GM23338 (cell line): ENCODE measurements at regions not wholly inside any gene's neighbourhood (a gene's known extent, or its start where the extent isn't known, plus 50 kb on each side); places are given as distances from the start of the nearest gene placed in this dataset.

Source experiments
- ATAC-seq: fragments of 200-7000 bp; cut with Tn5 transposase; 3 replicates; pipeline ENCODE4 v1.9.1; 2020
- DNase-seq: peaks from one replicate; pipeline ENCODE4 v3.0.0-alpha.2; 2015; ENCODE audit warnings: low spot score
- H2AFZ ChIP-seq: fragments of 200-600 bp; sonication (generic); 2 replicates; pipeline ENCODE4 v1.8.0; 2016; ENCODE audit warnings: antibody characterized with exemption, mild to moderate bottlenecking, moderate library complexity
- H3F3A ChIP-seq: fragments of 200-600 bp; sonication (generic); replicated peaks from 2 replicates; pipeline ENCODE4 v1.8.0; 2017; ENCODE audit warnings: antibody characterized with exemption, mixed run types, low read depth
- H3K27ac ChIP-seq: fragments of 200-600 bp; sonication (generic); 2 replicates; pipeline ENCODE4 v1.6.1; 2016; ENCODE audit warnings: low read depth
- H3K27me3 ChIP-seq: fragments of 200-600 bp; sonication (generic); 2 replicates; pipeline ENCODE4 v1.8.0; 2016; ENCODE audit warnings: mild to moderate bottlenecking, mixed run types, moderate library complexity; ENCODE audit not compliant: insufficient read depth
- H3K36me3 ChIP-seq: fragments of 200-600 bp; sonication (generic); 2 replicates; pipeline ENCODE4 v1.8.0; 2016; ENCODE audit warnings: mild to moderate bottlenecking; ENCODE audit not compliant: insufficient read depth
- H3K4me1 ChIP-seq: fragments of 200-600 bp; sonication (generic); 2 replicates; pipeline ENCODE4 v1.8.0; 2016; ENCODE audit warnings: mild to moderate bottlenecking, moderate library complexity; ENCODE audit not compliant: insufficient read depth
- H3K4me2 ChIP-seq: fragments of 200-600 bp; sonication (generic); 2 replicates; pipeline ENCODE4 v1.7.1; 2017; ENCODE audit warnings: mixed run types
- H3K4me3 ChIP-seq: fragments of 200-600 bp; sonication (generic); 2 replicates; pipeline ENCODE4 v1.6.1; 2016; ENCODE audit warnings: mixed run types
- H3K79me2 ChIP-seq: fragments of 200-600 bp; sonication (generic); replicated peaks from 2 replicates; pipeline ENCODE4 v1.8.0; 2017; ENCODE audit warnings: mild to moderate bottlenecking; ENCODE audit not compliant: insufficient read depth
- H3K9me2 ChIP-seq: fragments of 200-600 bp; sonication (generic); 2 replicates; pipeline ENCODE4 v1.8.0; 2017; ENCODE audit not compliant: insufficient read depth
- H4K20me1 ChIP-seq: fragments of 200-600 bp; sonication (generic); replicated peaks from 2 replicates; pipeline ENCODE4 v1.8.0; 2017; ENCODE audit warnings: mild to moderate bottlenecking; ENCODE audit not compliant: insufficient read depth
- H3K27ac Mint-ChIP-seq: 2 replicates; pipeline ENCODE4 v1.8.0; 2020; ENCODE audit warnings: inconsistent platforms, mild to moderate bottlenecking, moderate library complexity, mixed read lengths
- H3K27me3 Mint-ChIP-seq: 3 replicates; pipeline ENCODE4 v1.8.0; 2022; ENCODE audit warnings: low read depth, mild to moderate bottlenecking, moderate library complexity, mixed read lengths, inconsistent platforms; ENCODE audit not compliant: insufficient read depth, poor library complexity
- H3K36me3 Mint-ChIP-seq: 3 replicates; pipeline ENCODE4 v1.8.0; 2021; ENCODE audit warnings: low read depth, mild to moderate bottlenecking, inconsistent platforms, moderate library complexity, mixed read lengths
- H3K4me1 Mint-ChIP-seq: 3 replicates; pipeline ENCODE4 v1.8.0; 2020; ENCODE audit warnings: mild to moderate bottlenecking, inconsistent platforms, mixed read lengths
- H3K4me3 Mint-ChIP-seq: 3 replicates; pipeline ENCODE4 v1.8.0; 2021; ENCODE audit warnings: moderate library complexity, mild to moderate bottlenecking, inconsistent platforms, mixed read lengths
- H3K9me3 Mint-ChIP-seq: 3 replicates; pipeline ENCODE4 v1.8.0; 2020; ENCODE audit warnings: moderate library complexity, mild to moderate bottlenecking, inconsistent platforms, mixed read lengths
- EZH2 ChIP-seq: fragments of 200-600 bp; sonication (generic); IDR thresholded peaks from one replicate; pipeline ENCODE4 v1.8.0; 2017; ENCODE audit warnings: antibody characterized with exemption, mild to moderate bottlenecking, low read depth; ENCODE audit not compliant: unreplicated experiment
- EZH2phosphoT487 ChIP-seq: fragments of 200-600 bp; sonication (generic); IDR thresholded peaks from one replicate; pipeline ENCODE4 v1.8.1; 2018; ENCODE audit warnings: antibody characterized with exemption; ENCODE audit not compliant: unreplicated experiment
- JUNB ChIP-seq: IDR thresholded peaks from one replicate; pipeline ENCODE4 v1.6.1; 2016; ENCODE audit warnings: antibody characterized with exemption; ENCODE audit not compliant: unreplicated experiment
- NANOG ChIP-seq: IDR thresholded peaks from 2 replicates; pipeline ENCODE4 v1.6.1; 2016; ENCODE audit warnings: antibody characterized with exemption, borderline replicate concordance
- ZNF114 ChIP-seq: fragments of 250-450 bp; sonication (Bioruptor Pico); IDR thresholded peaks from 2 replicates; pipeline ENCODE4 v1.5.0; 2020; ENCODE audit warnings: mild to moderate bottlenecking, moderate library complexity
- ZNF331 ChIP-seq: fragments of 250-450 bp; sonication (Bioruptor Pico); IDR thresholded peaks from 2 replicates; pipeline ENCODE4 v1.5.0; 2020; ENCODE audit warnings: low read depth, mild to moderate bottlenecking, moderate library complexity
- TF ChIP-seq, protein P1 (sequence below): IDR thresholded peaks from one replicate; pipeline ENCODE4 v1.6.1; 2018; ENCODE audit warnings: antibody characterized with exemption; ENCODE audit not compliant: unreplicated experiment
- TF ChIP-seq, protein P2 (sequence below): IDR thresholded peaks from 2 replicates; pipeline ENCODE4 v1.6.1; 2016; ENCODE audit warnings: antibody characterized with exemption
- TF ChIP-seq, protein P3 (sequence below), 2 experiments: fragments of 200-600 bp in 1 of 2; sonication (generic) in 1 of 2; conservative IDR thresholded peaks; 2 replicates each; pipeline versions ENCODE4 v1.5.1 to v1.6.1; 2016 to 2017; ENCODE audit warnings: antibody characterized with exemption in 2 of 2, low read depth in 2 of 2, mild to moderate bottlenecking in 2 of 2, moderate library complexity in 1 of 2

DNA sequence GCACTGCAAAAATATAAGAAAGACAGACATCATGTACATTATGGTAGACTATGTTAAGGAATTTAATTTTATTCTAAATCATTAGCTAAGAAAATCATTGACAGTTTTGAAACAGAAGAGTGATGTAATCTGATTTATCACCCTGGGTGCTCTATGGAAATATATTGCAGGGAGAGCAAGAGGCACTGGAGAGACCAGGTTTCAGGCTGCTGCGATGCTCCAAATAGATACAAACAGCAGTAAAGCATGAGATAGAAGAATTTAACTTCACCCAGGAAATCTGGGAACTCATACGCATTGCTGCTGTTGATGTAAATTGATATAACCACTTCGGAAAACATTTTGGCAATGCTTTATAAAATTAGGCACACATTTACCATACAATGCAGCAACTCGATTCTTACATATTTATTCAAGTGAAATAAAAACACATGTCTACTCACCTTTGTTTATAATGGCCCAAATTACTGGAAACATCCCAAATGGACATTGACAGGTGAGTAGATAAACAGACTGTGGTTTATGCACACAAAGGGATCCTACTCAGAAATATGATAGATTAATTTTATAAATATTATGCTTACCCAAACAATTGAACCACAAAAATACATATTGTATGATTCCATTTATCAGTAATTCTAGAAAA, 535.1 kb upstream of the CHORDC1 start:
- Histone ChIP-seq H3F3A (no peaks in the 10 kb centered on the region), H3K4me1 (no peaks in the 10 kb centered on the region), H3K27me3 (no peaks in the 10 kb centered on the region), H3K9me2 (no peaks in the 10 kb centered on the region), H3K4me3 (no peak overlapping the region), H3K4me2 (no peak overlapping the region), H2AFZ (no peak overlapping the region), H3K36me3 (no peaks in the 10 kb centered on the region), H4K20me1 (no peaks in the 10 kb centered on the region), H3K27ac (no peak overlapping the region), H3K79me2 (no peaks in the 10 kb centered on the region)
- Mint-ChIP-seq H3K36me3 (no peaks in the 10 kb centered on the region), H3K9me3 (no peaks in the 10 kb centered on the region), H3K27ac (no peak overlapping the region), H3K4me1 (no peaks in the 10 kb centered on the region), H3K27me3 (no peaks in the 10 kb centered on the region), H3K4me3 (no peak overlapping the region)
- ATAC-seq (no peak), DNase-seq (no peak)
- TF ChIP-seq EZH2 (no peak), JUNB (no peak), ZNF331 (no peak), ZNF114 (no peak)
- TF ChIP-seq, protein P1, sequence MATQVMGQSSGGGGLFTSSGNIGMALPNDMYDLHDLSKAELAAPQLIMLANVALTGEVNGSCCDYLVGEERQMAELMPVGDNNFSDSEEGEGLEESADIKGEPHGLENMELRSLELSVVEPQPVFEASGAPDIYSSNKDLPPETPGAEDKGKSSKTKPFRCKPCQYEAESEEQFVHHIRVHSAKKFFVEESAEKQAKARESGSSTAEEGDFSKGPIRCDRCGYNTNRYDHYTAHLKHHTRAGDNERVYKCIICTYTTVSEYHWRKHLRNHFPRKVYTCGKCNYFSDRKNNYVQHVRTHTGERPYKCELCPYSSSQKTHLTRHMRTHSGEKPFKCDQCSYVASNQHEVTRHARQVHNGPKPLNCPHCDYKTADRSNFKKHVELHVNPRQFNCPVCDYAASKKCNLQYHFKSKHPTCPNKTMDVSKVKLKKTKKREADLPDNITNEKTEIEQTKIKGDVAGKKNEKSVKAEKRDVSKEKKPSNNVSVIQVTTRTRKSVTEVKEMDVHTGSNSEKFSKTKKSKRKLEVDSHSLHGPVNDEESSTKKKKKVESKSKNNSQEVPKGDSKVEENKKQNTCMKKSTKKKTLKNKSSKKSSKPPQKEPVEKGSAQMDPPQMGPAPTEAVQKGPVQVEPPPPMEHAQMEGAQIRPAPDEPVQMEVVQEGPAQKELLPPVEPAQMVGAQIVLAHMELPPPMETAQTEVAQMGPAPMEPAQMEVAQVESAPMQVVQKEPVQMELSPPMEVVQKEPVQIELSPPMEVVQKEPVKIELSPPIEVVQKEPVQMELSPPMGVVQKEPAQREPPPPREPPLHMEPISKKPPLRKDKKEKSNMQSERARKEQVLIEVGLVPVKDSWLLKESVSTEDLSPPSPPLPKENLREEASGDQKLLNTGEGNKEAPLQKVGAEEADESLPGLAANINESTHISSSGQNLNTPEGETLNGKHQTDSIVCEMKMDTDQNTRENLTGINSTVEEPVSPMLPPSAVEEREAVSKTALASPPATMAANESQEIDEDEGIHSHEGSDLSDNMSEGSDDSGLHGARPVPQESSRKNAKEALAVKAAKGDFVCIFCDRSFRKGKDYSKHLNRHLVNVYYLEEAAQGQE: no peak
- TF ChIP-seq, protein P2, sequence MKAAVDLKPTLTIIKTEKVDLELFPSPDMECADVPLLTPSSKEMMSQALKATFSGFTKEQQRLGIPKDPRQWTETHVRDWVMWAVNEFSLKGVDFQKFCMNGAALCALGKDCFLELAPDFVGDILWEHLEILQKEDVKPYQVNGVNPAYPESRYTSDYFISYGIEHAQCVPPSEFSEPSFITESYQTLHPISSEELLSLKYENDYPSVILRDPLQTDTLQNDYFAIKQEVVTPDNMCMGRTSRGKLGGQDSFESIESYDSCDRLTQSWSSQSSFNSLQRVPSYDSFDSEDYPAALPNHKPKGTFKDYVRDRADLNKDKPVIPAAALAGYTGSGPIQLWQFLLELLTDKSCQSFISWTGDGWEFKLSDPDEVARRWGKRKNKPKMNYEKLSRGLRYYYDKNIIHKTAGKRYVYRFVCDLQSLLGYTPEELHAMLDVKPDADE: no peak

DNA sequence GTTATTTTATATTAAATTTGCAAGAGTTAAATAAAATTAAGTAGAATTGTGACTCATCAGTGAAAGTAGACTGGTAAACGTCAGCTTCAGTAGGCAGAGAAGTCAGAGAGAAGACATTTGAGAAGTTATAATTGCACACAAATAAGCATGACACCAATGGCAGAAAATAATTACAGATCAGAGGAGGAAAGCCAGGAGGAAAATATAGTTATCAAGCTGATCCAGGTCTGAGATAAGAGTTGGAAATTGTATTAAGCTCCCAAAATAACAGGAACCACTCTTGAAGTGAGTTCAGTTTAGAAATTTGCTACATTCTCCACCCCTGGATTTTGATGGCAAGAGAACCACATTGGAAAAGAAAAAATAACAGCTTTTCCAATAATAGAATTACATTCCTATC, 533.8 kb upstream of the CHORDC1 start:
- H3K27ac Mint-ChIP-seq: no peak overlapping the region
- Histone ChIP-seq H3F3A (no peaks in the 10 kb centered on the region), H3K4me2 (no peak overlapping the region), H3K4me1 (no peaks in the 10 kb centered on the region), H3K79me2 (no peaks in the 10 kb centered on the region), H3K9me2 (no peaks in the 10 kb centered on the region), H4K20me1 (no peaks in the 10 kb centered on the region), H3K4me3 (no peak overlapping the region), H3K36me3 (no peaks in the 10 kb centered on the region), H2AFZ (no peak overlapping the region), H3K27ac (no peak overlapping the region), H3K27me3 (no peaks in the 10 kb centered on the region)
- H3K36me3 Mint-ChIP-seq: no peaks in the 10 kb centered on the region
- no peaks in the 10 kb centered on the region for H3K4me1 Mint-ChIP-seq
- TF ChIP-seq EZH2phosphoT487: no peak
- TF ChIP-seq, protein P3, sequence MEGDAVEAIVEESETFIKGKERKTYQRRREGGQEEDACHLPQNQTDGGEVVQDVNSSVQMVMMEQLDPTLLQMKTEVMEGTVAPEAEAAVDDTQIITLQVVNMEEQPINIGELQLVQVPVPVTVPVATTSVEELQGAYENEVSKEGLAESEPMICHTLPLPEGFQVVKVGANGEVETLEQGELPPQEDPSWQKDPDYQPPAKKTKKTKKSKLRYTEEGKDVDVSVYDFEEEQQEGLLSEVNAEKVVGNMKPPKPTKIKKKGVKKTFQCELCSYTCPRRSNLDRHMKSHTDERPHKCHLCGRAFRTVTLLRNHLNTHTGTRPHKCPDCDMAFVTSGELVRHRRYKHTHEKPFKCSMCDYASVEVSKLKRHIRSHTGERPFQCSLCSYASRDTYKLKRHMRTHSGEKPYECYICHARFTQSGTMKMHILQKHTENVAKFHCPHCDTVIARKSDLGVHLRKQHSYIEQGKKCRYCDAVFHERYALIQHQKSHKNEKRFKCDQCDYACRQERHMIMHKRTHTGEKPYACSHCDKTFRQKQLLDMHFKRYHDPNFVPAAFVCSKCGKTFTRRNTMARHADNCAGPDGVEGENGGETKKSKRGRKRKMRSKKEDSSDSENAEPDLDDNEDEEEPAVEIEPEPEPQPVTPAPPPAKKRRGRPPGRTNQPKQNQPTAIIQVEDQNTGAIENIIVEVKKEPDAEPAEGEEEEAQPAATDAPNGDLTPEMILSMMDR (conservative IDR thresholded peaks at IDR 0.05; ENCODE audit: low read depth in 2 of 2): no peak
- no peak for TF ChIP-seq ZNF331
- TF ChIP-seq ZNF114: no peak
- TF ChIP-seq NANOG: no peak
- no peaks in the 10 kb centered on the region for H3K9me3 Mint-ChIP-seq
- no peak for ATAC-seq
- no peaks in the 10 kb centered on the region for H3K27me3 Mint-ChIP-seq
- DNase-seq: no peak
- no peak overlapping the region for H3K4me3 Mint-ChIP-seq
